ENCODE measurements at regions not wholly inside any gene's neighbourhood (a gene's known extent, or its start where the extent isn't known, plus 50 kb on each side); places are given as distances from the start of the nearest gene placed in this dataset.

GRCh38 chr13:90205081-90205480, 1142.4 kb upstream of the MIR17HG start:
- no peak overlapping the region for H4K5ac ChIP-seq (ENCODE audit: low read depth, low read length)
- H2BK120ac ChIP-seq (ENCODE audit: low read depth, low read length) = no peak overlapping the region
- in situ Hi-C loops (cut with MboI; ENCODE audit: low sequenced_read_pairs) (no loop called here), dilution Hi-C loops (cut with HindIII; ENCODE audit: low sequenced_read_pairs, unreplicated experiment) (no loop called here), intact Hi-C loops (cut with micrococcal nuclease) (no loop called here)
- TF ChIP-seq CTCF (conservative IDR thresholded peaks at IDR 0.05; ENCODE audit: low read depth, low read length) (no peak), SMC3 (IDR thresholded peaks at IDR 0.05; ENCODE audit: low read depth, low read length) (no peak), RAD21 (IDR thresholded peaks at IDR 0.05; ENCODE audit: low read length) (no peak), MAFK (IDR thresholded peaks at IDR 0.05; ENCODE audit: low read depth, low read length) (no peak), BHLHE40 (IDR thresholded peaks at IDR 0.05; ENCODE audit: low read depth, low read length) (no peak), NFE2L2 (IDR thresholded peaks at IDR 0.05; ENCODE audit: low read depth, low read length) (no peak), POLR2A (IDR thresholded peaks at IDR 0.05; ENCODE audit: low read depth, low read length) (no peak), MAZ (IDR thresholded peaks at IDR 0.05; ENCODE audit: borderline replicate concordance, low read depth, low read length) (no peak), CEBPB (IDR thresholded peaks at IDR 0.05; ENCODE audit: low read depth, low read length) (no peak), USF2 (IDR thresholded peaks at IDR 0.05; ENCODE audit: low read depth, low read length) (no peak), FOS (IDR thresholded peaks at IDR 0.05; ENCODE audit: low read depth, low read length) (no peak), RCOR1 (IDR thresholded peaks at IDR 0.05; ENCODE audit: insufficient replicate concordance, low read length) (no peak), MXI1 (IDR thresholded peaks at IDR 0.05; ENCODE audit: borderline replicate concordance, low read depth, low read length) (no peak)
- no peak overlapping the region for H3K14ac ChIP-seq (replicated peaks; ENCODE audit: low read depth, low read length)
- H3K56ac ChIP-seq (ENCODE audit: extremely low read depth, insufficient read depth, low read length) = no peak overlapping the region
- H4K8ac ChIP-seq (ENCODE audit: low read depth in 2 of 2, low read length in 2 of 2) = no peak overlapping the region
- ATAC-seq (ENCODE audit: low read depth) (no peak), DNase-seq (no peak)
- WGBS, 2 experiments (ENCODE audit: extremely low coverage in 2 of 2, insufficient read length in 1 of 2) = no CpG with 5 or more reads among the region's 1 CpG
- no peak overlapping the region for H3K27ac ChIP-seq (ENCODE audit: insufficient read depth, low read length)
- no peak overlapping the region for H2AK5ac ChIP-seq (ENCODE audit: low read depth, low read length)
- BruUV-seq (replicated peaks) = no TSS peak
- no peak overlapping the region for H2BK15ac ChIP-seq (ENCODE audit: low read depth, low read length)
- no peak overlapping the region for H3K23ac ChIP-seq (ENCODE audit: low read depth, low read length)
- no peak overlapping the region for H2AFZ ChIP-seq (replicated peaks; ENCODE audit: low read length, poor library complexity)
- H3K27me3 ChIP-seq (ENCODE audit: control insufficient read depth, insufficient read depth, low read length) = no peaks in the 10 kb centered on the region
- H4K20me1 ChIP-seq (ENCODE audit: insufficient read depth, low read length) = no peaks in the 10 kb centered on the region
- H2BK5ac ChIP-seq (ENCODE audit: low read depth, low read length, poor library complexity, severe bottlenecking) = no peak overlapping the region
- H4K91ac ChIP-seq (ENCODE audit: insufficient read depth, low read depth, low read length) = no peak overlapping the region
- no peak overlapping the region for H3K9ac ChIP-seq (ENCODE audit: low read depth, low read length)
- no peak overlapping the region for H2AK9ac ChIP-seq (replicated peaks; ENCODE audit: low read depth, low read length, poor library complexity)
- CTCF ChIA-PET = no interaction called here
- no peaks in the 10 kb centered on the region for H3K4me1 ChIP-seq (ENCODE audit: control insufficient read depth, insufficient read depth, low read length)
- no peak overlapping the region for H3K4me2 ChIP-seq (ENCODE audit: low read depth, low read length)
- no peaks in the 10 kb centered on the region for H3K9me1 ChIP-seq (ENCODE audit: insufficient read depth, low read length)
- peaks cover 5% of the 10 kb centered on the region; the same call in 1 of the 2 replicates for H3K9me3 ChIP-seq (ENCODE audit: control insufficient read depth, insufficient read depth, low read length)
- no peak overlapping the region for H3K4ac ChIP-seq (ENCODE audit: low read depth, low read length)
- H3K79me1 ChIP-seq (ENCODE audit: low read depth in 1 of 2, low read length in 2 of 2) = no peaks in the 10 kb centered on the region
- no peak overlapping the region for H2BK20ac ChIP-seq (ENCODE audit: low read depth, low read length)
- H3K36me3 ChIP-seq (ENCODE audit: control insufficient read depth, insufficient read depth, low read length) = no peaks in the 10 kb centered on the region
- POLR2A ChIA-PET (ENCODE audit: unreplicated experiment) = no interaction called here
- H3K4me3 ChIP-seq (ENCODE audit: insufficient read depth, low read depth, low read length) = no peak overlapping the region
- H3K18ac ChIP-seq (ENCODE audit: low read depth, low read length) = no peak overlapping the region

Data from IMR-90 (cell line).